HT1080 (cell line): ENCODE measurements at regions not wholly inside any gene's neighbourhood (a gene's known extent, or its start where the extent isn't known, plus 50 kb on each side); places are given as distances from the start of the nearest gene placed in this dataset.

Source experiments
- DNase-seq: peaks from one replicate; pipeline ENCODE4 v3.0.0-alpha.2; 2015; ENCODE audit warnings: low read depth

DNA sequence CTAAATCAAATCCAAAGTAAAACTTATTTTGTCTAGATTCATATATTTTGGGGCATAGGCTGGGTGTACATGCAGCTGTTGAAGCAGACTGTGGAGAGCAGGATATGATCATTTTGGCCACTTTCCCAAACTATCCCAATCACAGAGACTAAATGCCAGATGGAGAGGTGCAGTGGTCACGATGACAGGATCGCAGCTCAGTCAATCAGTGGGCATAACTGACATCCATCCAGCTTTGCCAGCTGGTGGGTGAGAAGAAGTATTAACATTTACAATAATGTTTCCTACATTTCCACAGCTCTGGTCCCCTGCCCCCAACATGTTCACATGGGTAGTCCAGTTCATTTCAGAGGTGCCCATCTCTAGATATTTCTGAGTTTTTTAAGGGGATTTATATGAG is 255.5 kb upstream of the SESN3 start:
- DNase-seq: no peak

- DNase-seq: no peak
Observed at GRCh38 chr11:95485115-95485900, 254.3 kb upstream of the SESN3 start.

GRCh38 chr11:95483339-95483738 is 252.3 kb upstream of the SESN3 start:
- DNase-seq: no peak

- no peak for DNase-seq
Observed at GRCh38 chr11:95478003-95478402, 247.0 kb upstream of the SESN3 start.

GRCh38 chr11:95469258-95469657 is 238.3 kb upstream of the SESN3 start:
- no peak for DNase-seq

DNA sequence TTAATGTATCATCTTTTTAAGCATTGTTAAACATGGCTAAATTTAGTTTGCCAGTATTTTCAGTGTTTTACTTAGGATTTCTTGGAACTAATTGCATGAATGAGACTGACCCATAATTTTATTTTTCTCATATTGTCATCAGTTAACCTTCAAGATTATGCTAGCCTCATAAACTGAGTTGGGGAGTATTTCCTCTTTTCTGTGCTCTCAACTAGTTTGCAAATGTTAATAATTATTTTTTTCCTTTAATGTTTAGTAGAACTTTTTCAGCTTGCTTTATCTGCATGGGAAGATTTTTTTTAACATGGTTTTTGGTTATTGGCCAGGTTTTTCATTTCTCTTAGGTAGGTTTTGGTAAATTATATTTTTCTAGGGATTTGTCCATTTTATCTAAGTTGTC is 235.4 kb upstream of the SESN3 start:
- DNase-seq: no peak

DNA sequence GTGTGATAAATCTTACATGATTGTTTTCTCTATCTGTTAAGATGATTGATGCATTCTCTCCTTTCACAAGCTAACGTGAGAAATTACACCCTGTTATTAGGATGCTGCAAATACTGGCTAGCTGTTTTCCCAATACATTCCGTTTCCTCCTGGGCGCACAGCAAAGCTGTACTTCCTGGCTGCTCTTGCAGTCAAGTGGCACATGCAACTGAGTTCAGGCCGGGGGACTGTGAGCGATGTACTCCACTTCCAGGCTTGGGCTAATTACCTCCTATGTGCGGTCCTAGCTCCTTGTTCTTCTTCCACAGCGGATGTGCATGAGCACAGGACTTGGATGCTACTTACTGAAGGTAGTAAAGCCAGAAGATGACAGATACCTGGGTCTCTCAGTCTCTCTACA is 234.9 kb upstream of the SESN3 start:
- no peak for DNase-seq

- no peak for DNase-seq
Observed at GRCh38 chr11:95461858-95462257, 230.9 kb upstream of the SESN3 start.

- DNase-seq: no peak
Observed at GRCh38 chr11:95461348-95461747, 230.3 kb upstream of the SESN3 start.

- DNase-seq: no peak
Observed at GRCh38 chr11:95459291-95460042, 228.5 kb upstream of the SESN3 start.

- DNase-seq: peak; percentile 56
Observed at GRCh38 chr11:95456714-95457491, 225.9 kb upstream of the SESN3 start.

- no peak for DNase-seq
Observed at GRCh38 chr11:95455228-95455970, 224.4 kb upstream of the SESN3 start.

GRCh38 chr11:95453616-95454171 is 222.7 kb upstream of the SESN3 start:
- DNase-seq: peak; percentile 45

GRCh38 chr11:95451682-95452081 is 220.7 kb upstream of the SESN3 start:
- DNase-seq: peak; percentile 79

- DNase-seq: no peak
Observed at GRCh38 chr11:95451261-95451660, 220.3 kb upstream of the SESN3 start.

- DNase-seq: peak; percentile 20
Observed at GRCh38 chr11:95450547-95451123, 219.6 kb upstream of the SESN3 start.

DNA sequence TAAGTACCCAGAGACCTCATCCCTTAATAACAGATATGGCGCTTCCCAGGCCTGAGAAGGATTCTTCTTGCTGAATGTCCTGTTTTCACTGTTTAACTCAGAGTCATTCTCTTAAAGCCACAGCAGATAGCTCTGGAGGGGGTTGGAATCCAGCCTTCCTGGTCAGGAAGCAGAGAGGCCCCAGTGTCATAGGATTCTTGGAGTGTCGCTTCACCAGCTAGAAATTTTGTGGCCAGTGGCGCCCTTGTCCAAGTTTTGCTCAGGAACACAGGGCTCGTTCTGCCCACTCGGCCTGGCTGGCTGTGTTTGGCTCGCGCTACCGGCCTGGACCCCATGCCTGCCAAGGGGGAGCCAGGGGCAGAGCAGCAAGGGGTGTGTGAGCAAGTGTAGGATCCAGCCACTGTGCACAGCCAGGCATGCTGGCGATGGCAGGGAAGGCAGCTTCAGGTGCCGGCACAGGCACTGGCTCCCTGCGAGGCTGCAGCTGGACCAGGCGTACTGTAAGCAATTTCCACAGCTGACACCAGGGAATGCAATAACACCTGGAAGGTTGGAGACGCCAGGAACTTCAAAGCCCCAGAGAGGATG is 214.8 kb upstream of the SESN3 start:
- DNase-seq: no peak

- DNase-seq: no peak
Observed at GRCh38 chr11:95444309-95445241, 213.6 kb upstream of the SESN3 start.

DNA sequence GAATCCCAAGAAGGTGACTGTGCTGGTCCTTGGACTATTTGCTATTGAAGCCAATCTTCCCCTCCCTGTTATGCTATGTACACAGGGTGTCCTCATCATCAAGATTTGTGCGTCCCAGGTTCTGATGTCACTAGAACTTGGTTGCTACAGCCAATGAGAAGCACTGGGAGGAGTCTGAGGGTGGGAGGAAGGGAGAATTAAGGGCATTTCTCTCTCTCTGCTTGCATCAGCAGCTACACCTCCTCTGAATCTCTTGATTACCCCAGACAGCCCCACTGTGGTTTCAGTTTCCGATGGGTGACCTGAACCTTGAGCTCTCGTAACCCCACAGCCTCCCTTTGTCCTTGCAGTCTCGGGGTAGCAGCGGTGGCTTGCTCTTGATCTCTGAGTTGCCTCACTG is 212.4 kb upstream of the SESN3 start:
- DNase-seq: no peak
